Cardiac muscle cell (in vitro differentiated cells and primary cell): ENCODE measurements at regions not wholly inside any gene's neighbourhood (a gene's known extent, or its start where the extent isn't known, plus 50 kb on each side); places are given as distances from the start of the nearest gene placed in this dataset.

Experiments
- DNase-seq, 2 donors: peaks; one replicate each; pipeline versions ENCODE4 v3.0.0 to v3.0.0-alpha.2; 2010 to 2017; ENCODE audit warnings: low read depth in 1 of 2, low spot score in 1 of 2
- H3K27ac ChIP-seq: fragments of 200-600 bp; sonication (generic); 2 replicates; pipeline ENCODE4 v1.5.1; 2016
- H3K27me3 ChIP-seq: fragments of 200-600 bp; sonication (generic); 2 replicates; pipeline ENCODE4 v1.6.0; 2016; ENCODE audit warnings: control low read depth
- H3K36me3 ChIP-seq: fragments of 200-600 bp; sonication (generic); 2 replicates; pipeline ENCODE4 v1.5.1; 2016; ENCODE audit warnings: control low read depth
- H3K4me1 ChIP-seq: fragments of 200-600 bp; sonication (generic); 2 replicates; pipeline ENCODE4 v1.8.1; 2017; ENCODE audit warnings: low read depth, mild to moderate bottlenecking, mixed run types
- H3K4me3 ChIP-seq: fragments of 200-600 bp; sonication (generic); 2 replicates; pipeline ENCODE4 v1.5.1; 2016; ENCODE audit warnings: mild to moderate bottlenecking
- H3K9me3 ChIP-seq: fragments of 200-600 bp; sonication (generic); 2 replicates; pipeline ENCODE4 v1.5.1; 2017; ENCODE audit warnings: low read depth, mild to moderate bottlenecking, control low read depth
- CTCF ChIP-seq: IDR thresholded peaks from 2 replicates; pipeline ENCODE4 v1.5.1; 2012; ENCODE audit warnings: low read depth, mild to moderate bottlenecking, low read length

GRCh38 chr4:62144431-62144830 is 944.3 kb downstream of the ADGRL3 start:
- H3K36me3 ChIP-seq = no peaks in the 10 kb centered on the region
- no peaks in the 10 kb centered on the region for H3K9me3 ChIP-seq
- no peak overlapping the region for H3K4me3 ChIP-seq
- H3K27me3 ChIP-seq = no peaks in the 10 kb centered on the region
- H3K27ac ChIP-seq = no peak overlapping the region
- H3K4me1 ChIP-seq = no peaks in the 10 kb centered on the region
- TF ChIP-seq CTCF = no peak
- no peak for DNase-seq

GRCh38 chr4:62135565-62136156 is 935.5 kb downstream of the ADGRL3 start:
- H3K4me3 ChIP-seq = no peak overlapping the region
- peaks cover 10% of the 10 kb centered on the region for H3K4me1 ChIP-seq
- H3K27me3 ChIP-seq = no peaks in the 10 kb centered on the region
- H3K9me3 ChIP-seq = no peaks in the 10 kb centered on the region
- no peaks in the 10 kb centered on the region for H3K36me3 ChIP-seq
- TF ChIP-seq CTCF = no peak
- no peak for DNase-seq
- no peak overlapping the region for H3K27ac ChIP-seq

GRCh38 chr4:62133977-62134376 is 933.9 kb downstream of the ADGRL3 start:
- Histone ChIP-seq H3K4me1 (peaks cover 10% of the 10 kb centered on the region), H3K27ac (peak overlapping the region; percentile 85), H3K9me3 (no peaks in the 10 kb centered on the region), H3K36me3 (no peaks in the 10 kb centered on the region), H3K27me3 (no peaks in the 10 kb centered on the region), H3K4me3 (no peak overlapping the region)
- no peak for TF ChIP-seq CTCF
- no peak for DNase-seq

- peaks cover 10% of the 10 kb centered on the region for H3K4me1 ChIP-seq
- no peak overlapping the region for H3K4me3 ChIP-seq
- peak overlapping the region; percentile 85 for H3K27ac ChIP-seq
- DNase-seq = peak in 1 of 2 donors; percentile 36
- no peaks in the 10 kb centered on the region for H3K9me3 ChIP-seq
- no peak for TF ChIP-seq CTCF
- no peaks in the 10 kb centered on the region for H3K27me3 ChIP-seq
- H3K36me3 ChIP-seq = no peaks in the 10 kb centered on the region
Observed at GRCh38 chr4:62133101-62133897, 933.2 kb downstream of the ADGRL3 start.

- no peak overlapping the region for H3K4me3 ChIP-seq
- no peak overlapping the region for H3K27ac ChIP-seq
- no peaks in the 10 kb centered on the region for H3K9me3 ChIP-seq
- no peak for TF ChIP-seq CTCF
- no peak for DNase-seq
- H3K27me3 ChIP-seq = no peaks in the 10 kb centered on the region
- no peaks in the 10 kb centered on the region for H3K36me3 ChIP-seq
- H3K4me1 ChIP-seq = peaks cover 16% of the 10 kb centered on the region
Observed at GRCh38 chr4:62131049-62131448, 930.9 kb downstream of the ADGRL3 start.
